ENCODE measurements at regions not wholly inside any gene's neighbourhood (a gene's known extent, or its start where the extent isn't known, plus 50 kb on each side); places are given as distances from the start of the nearest gene placed in this dataset.

DNA sequence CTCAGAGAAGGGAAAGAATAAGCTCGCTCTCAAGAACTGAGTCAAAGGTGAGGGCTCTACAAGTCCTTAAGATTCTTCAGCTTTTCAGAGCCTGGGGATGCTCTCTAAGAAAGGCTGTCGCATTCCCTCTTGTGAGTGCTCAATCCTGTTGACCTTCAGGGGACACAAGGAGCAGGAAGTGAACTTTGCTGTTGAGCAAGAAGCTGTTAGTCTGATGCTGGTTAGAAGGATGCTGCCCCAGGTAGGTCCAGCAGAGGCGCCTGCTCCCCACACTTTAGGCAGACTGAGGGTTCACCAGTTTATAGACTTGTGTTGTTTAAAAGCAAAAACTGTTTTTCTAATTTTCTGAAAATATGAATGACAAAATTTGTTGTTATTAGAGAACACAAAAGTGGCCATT lies 125.4 kb upstream of the SPOCK3 start:
- H3K27me3 ChIP-seq, result no peaks in the 10 kb centered on the region
- no peaks in the 10 kb centered on the region for H3K9me3 ChIP-seq
- no peaks in the 10 kb centered on the region for H3K36me3 ChIP-seq
- H3K27ac ChIP-seq, result no peak overlapping the region
- TF ChIP-seq POLR2A (IDR thresholded peaks at IDR 0.05), result no peak
- TF ChIP-seq, protein P1, sequence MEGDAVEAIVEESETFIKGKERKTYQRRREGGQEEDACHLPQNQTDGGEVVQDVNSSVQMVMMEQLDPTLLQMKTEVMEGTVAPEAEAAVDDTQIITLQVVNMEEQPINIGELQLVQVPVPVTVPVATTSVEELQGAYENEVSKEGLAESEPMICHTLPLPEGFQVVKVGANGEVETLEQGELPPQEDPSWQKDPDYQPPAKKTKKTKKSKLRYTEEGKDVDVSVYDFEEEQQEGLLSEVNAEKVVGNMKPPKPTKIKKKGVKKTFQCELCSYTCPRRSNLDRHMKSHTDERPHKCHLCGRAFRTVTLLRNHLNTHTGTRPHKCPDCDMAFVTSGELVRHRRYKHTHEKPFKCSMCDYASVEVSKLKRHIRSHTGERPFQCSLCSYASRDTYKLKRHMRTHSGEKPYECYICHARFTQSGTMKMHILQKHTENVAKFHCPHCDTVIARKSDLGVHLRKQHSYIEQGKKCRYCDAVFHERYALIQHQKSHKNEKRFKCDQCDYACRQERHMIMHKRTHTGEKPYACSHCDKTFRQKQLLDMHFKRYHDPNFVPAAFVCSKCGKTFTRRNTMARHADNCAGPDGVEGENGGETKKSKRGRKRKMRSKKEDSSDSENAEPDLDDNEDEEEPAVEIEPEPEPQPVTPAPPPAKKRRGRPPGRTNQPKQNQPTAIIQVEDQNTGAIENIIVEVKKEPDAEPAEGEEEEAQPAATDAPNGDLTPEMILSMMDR (IDR thresholded peaks at IDR 0.05), result no peak
- DNase-seq (no peak), ATAC-seq (no peak)
- no peaks in the 10 kb centered on the region for H3K4me1 ChIP-seq
- intact Hi-C loops (cut with DNase I), result no loop called here
- no peak overlapping the region for H3K4me3 ChIP-seq
- WGBS, 4 donors, result 44 to 50% (median 48%) methylated on average over 3 of the region's 3 CpGs

DNA sequence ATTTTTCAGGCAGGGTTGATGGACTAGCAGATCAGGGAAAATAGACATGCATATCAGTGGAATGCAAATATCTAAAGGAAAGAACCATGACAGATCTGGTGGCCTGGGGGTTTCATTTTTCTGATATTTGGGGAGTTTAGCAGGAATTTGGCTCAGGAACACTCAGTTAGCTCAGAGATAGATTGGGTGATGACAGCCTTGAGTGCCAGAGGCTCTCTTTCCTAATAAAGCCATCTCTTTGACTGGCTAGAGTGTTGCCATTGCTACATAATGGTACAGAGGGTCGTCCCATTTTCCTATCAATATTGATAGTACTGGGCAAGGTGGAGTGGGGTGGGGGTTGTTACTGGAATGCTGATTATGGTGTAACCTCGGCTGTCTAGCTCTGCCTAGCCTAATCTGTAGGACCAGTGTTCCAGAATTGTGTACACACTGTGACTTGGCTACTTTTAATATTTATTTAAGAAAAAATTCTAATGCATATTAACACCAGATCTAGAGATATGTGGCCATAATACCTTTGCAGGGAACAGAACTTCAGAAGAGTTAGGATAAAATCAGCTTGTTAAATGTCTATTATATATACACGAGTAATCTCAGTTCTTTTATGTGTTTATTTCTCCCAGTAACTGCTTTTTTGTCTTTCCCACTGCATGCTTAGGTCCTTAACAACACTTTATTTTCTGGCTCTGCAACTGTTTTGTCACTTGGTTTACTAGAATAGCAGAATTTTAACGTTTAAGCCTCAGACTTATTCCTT lies 145.0 kb upstream of the SPOCK3 start:
- TF ChIP-seq, protein P1 (IDR thresholded peaks at IDR 0.05), result no peak
- no peak overlapping the region for H3K4me3 ChIP-seq
- ATAC-seq (no peak), DNase-seq (no peak)
- no peaks in the 10 kb centered on the region for H3K36me3 ChIP-seq
- intact Hi-C loops (cut with DNase I), result no loop called here
- H3K27ac ChIP-seq, result no peak overlapping the region
- 36 to 43% (median 38%) methylated on average over 4 of the region's 4 CpGs for WGBS, 4 donors
- no peaks in the 10 kb centered on the region for H3K27me3 ChIP-seq
- H3K4me1 ChIP-seq, result no peaks in the 10 kb centered on the region
- H3K9me3 ChIP-seq, result peaks cover 0 to 3% (median 0%) of the 10 kb centered on the region in 12 donors

DNA sequence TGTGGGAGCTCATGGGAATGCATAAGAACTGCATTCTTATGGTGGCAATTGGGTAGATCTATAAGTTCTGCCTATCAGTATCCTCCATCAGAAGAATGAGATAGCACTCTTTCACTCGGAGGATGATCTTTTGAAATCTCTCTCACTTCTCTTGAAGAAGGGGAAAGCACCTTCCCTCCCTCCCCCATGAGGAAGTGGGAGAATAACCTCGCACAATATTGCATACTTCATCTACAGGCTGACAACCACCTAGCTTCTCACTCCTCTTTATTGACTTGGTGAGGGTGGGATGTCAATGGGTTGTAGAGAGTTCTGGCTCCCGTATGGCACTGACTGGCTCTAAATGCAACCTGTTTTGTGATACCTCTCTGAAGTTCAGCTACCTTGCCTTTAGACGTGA lies 146.7 kb upstream of the SPOCK3 start:
- DNase-seq, result no peak
- Histone ChIP-seq H3K4me3 (no peak overlapping the region), H3K9me3 (peaks cover 0 to 3% (median 0%) of the 10 kb centered on the region in 12 donors), H3K27me3 (no peaks in the 10 kb centered on the region), H3K27ac (no peak overlapping the region), H3K4me1 (no peaks in the 10 kb centered on the region), H3K36me3 (no peaks in the 10 kb centered on the region)
- intact Hi-C loops (cut with DNase I), result no loop called here
- no peak for ATAC-seq
- TF ChIP-seq, protein P1 (IDR thresholded peaks at IDR 0.05), result no peak
- TF ChIP-seq POLR2A (IDR thresholded peaks at IDR 0.05), result no peak
- 69 to 87% (median 77%) methylated on average over 4 of the region's 4 CpGs for WGBS, 4 donors

DNA sequence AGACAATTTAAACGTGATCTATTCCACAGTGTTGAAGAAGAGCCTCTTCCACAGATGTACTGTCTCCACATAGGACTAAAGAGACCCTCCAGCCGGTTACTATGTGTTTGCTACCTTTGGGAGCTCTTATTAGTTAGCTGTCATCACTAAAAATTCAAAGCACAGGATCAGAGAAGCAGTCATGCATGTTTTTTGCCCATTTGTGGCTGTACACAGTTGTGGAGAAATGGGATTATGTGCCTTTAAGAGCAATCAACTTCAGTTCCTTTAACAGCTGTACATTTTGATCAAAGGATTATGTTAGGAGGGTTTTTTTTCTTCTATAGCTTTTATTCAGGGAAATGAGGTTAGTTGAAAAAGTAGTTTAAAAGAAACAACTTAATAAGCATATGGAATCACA lies 149.0 kb upstream of the SPOCK3 start:
- Histone ChIP-seq H3K27ac (no peak overlapping the region), H3K4me3 (no peak overlapping the region), H3K9me3 (peaks cover 0 to under 1% (median 0%) of the 10 kb centered on the region in 12 donors), H3K27me3 (no peaks in the 10 kb centered on the region), H3K4me1 (no peaks in the 10 kb centered on the region), H3K36me3 (no peaks in the 10 kb centered on the region)
- no peak for ATAC-seq
- TF ChIP-seq, protein P1 (IDR thresholded peaks at IDR 0.05), result no peak
- TF ChIP-seq POLR2A (IDR thresholded peaks at IDR 0.05), result no peak
- 37 to 57% (median 44%) methylated on average over 2 of the region's 2 CpGs for WGBS, 4 donors
- no peak for DNase-seq
- intact Hi-C loops (cut with DNase I), result no loop called here

All from heart left ventricle (tissue), 16 donors.